ENCODE measurements at regions not wholly inside any gene's neighbourhood (a gene's known extent, or its start where the extent isn't known, plus 50 kb on each side); places are given as distances from the start of the nearest gene placed in this dataset.
"Not testable (repeated sequence)": the region's sequence is repeated elsewhere in the genome, so short reads cannot be mapped to it uniquely, and the experiment has no call there.

- Histone ChIP-seq H3K27me3 (ENCODE audit: control insufficient read depth, insufficient read depth, low read length) (no peaks in the 10 kb centered on the region), H3K9me3 (ENCODE audit: control insufficient read depth, insufficient read depth, low read depth, low read length) (no peaks in the 10 kb centered on the region), H3K4me1 (ENCODE audit: control insufficient read depth, insufficient read depth, low read length) (no peaks in the 10 kb centered on the region), H3K4me3 (ENCODE audit: low read depth in 2 of 2, low read length in 2 of 2) (no peak overlapping the region), H3K27ac (ENCODE audit: low read length) (no peak overlapping the region), H3K36me3 (ENCODE audit: control insufficient read depth, insufficient read depth, low read length) (no peaks in the 10 kb centered on the region)
- intact Hi-C loops (cut with micrococcal nuclease; ENCODE audit: unreplicated experiment) (no loop called here), in situ Hi-C loops (cut with HindIII; ENCODE audit: low pct_unique_long_range_greater_than_20kb, low sequenced_read_pairs) (no loop called here)
- ChIA-PET CTCF (no interaction called here), POLR2A (no interaction called here)
- no peak for TF ChIP-seq POLR2AphosphoS5 (IDR thresholded peaks at IDR 0.05; ENCODE audit: low read depth, low read length)
- TF ChIP-seq SIN3A (IDR thresholded peaks at IDR 0.05; ENCODE audit: borderline replicate concordance, insufficient read depth, low read depth, low read length): no peak
- BruUV-seq (replicated peaks): no TSS peak
- no peak for DNase-seq (ENCODE audit: low read depth, low spot score)
- no peak for ATAC-seq
Measured at GRCh38 chr9:85321561-85321960, 420.2 kb downstream of the AGTPBP1 start.

GRCh38 chr9:85319936-85320656, 421.7 kb downstream of the AGTPBP1 start:
- no peaks in the 10 kb centered on the region for H3K4me1 ChIP-seq (ENCODE audit: control insufficient read depth, insufficient read depth, low read length)
- TF ChIP-seq SIN3A (IDR thresholded peaks at IDR 0.05; ENCODE audit: borderline replicate concordance, insufficient read depth, low read depth, low read length) (no peak), POLR2AphosphoS5 (IDR thresholded peaks at IDR 0.05; ENCODE audit: low read depth, low read length) (no peak), REST (IDR thresholded peaks at IDR 0.05; ENCODE audit: insufficient read depth in 1 of 2, low read depth in 2 of 2, low read length in 1 of 2) (no peak), CTCF (IDR thresholded peaks at IDR 0.05) (no peak), TCF7L2 (IDR thresholded peaks at IDR 0.05; ENCODE audit: low read depth, low read length) (no peak)
- no peaks in the 10 kb centered on the region for H3K27me3 ChIP-seq (ENCODE audit: control insufficient read depth, insufficient read depth, low read length)
- no peaks in the 10 kb centered on the region for H3K36me3 ChIP-seq (ENCODE audit: control insufficient read depth, insufficient read depth, low read length)
- no peak overlapping the region for H3K4me3 ChIP-seq (ENCODE audit: low read depth in 2 of 2, low read length in 2 of 2)
- no peaks in the 10 kb centered on the region for H3K9me3 ChIP-seq (ENCODE audit: control insufficient read depth, insufficient read depth, low read depth, low read length)
- H3K27ac ChIP-seq (ENCODE audit: low read length): no peak overlapping the region
- in situ Hi-C loops (cut with HindIII; ENCODE audit: low pct_unique_long_range_greater_than_20kb, low sequenced_read_pairs) (no loop called here), intact Hi-C loops (cut with micrococcal nuclease; ENCODE audit: unreplicated experiment) (no loop called here)
- CTCF ChIA-PET: no interaction called here
- BruUV-seq (replicated peaks): no TSS peak
- no peak for ATAC-seq
- no peak for DNase-seq (ENCODE audit: low read depth, low spot score)
- POLR2A ChIA-PET: no interaction called here

GRCh38 chr9:85315535-85315934, 426.2 kb downstream of the AGTPBP1 start:
- H3K9me3 ChIP-seq (ENCODE audit: control insufficient read depth, insufficient read depth, low read depth, low read length); H3K36me3 ChIP-seq (ENCODE audit: control insufficient read depth, insufficient read depth, low read length); DNase-seq (ENCODE audit: low read depth, low spot score); CTCF ChIA-PET; H3K27ac ChIP-seq (ENCODE audit: low read length); intact Hi-C loops (cut with micrococcal nuclease; ENCODE audit: unreplicated experiment); H3K4me3 ChIP-seq (ENCODE audit: low read depth in 2 of 2, low read length in 2 of 2); ATAC-seq; H3K27me3 ChIP-seq (ENCODE audit: control insufficient read depth, insufficient read depth, low read length); H3K4me1 ChIP-seq (ENCODE audit: control insufficient read depth, insufficient read depth, low read length); in situ Hi-C loops (cut with HindIII; ENCODE audit: low pct_unique_long_range_greater_than_20kb, low sequenced_read_pairs); BruUV-seq (replicated peaks); POLR2A ChIA-PET: not testable (repeated sequence)
